Cardiac fibroblast (primary cell): ENCODE measurements at regions not wholly inside any gene's neighbourhood (a gene's known extent, or its start where the extent isn't known, plus 50 kb on each side); places are given as distances from the start of the nearest gene placed in this dataset.

Experiments
- DNase-seq, 2 donors: peaks; one replicate each; pipeline versions ENCODE4 v3.0.0 to v3.0.0-alpha.2; 2010; ENCODE audit warnings: low read depth in 2 of 2
- H3K4me3 ChIP-seq, 2 donors: replicated peaks in 1 of 2; 1 replicate in 1 of 2; 2 replicates in 1 of 2; pipeline ENCODE4 v1.5.1; 2011; ENCODE audit warnings: low read depth in 2 of 2, low read length in 2 of 2, mild to moderate bottlenecking in 2 of 2, moderate library complexity in 1 of 2
- CTCF ChIP-seq: IDR thresholded peaks from one replicate; pipeline ENCODE4 v1.5.1; 2011; ENCODE audit warnings: low read depth, mild to moderate bottlenecking, low read length, inconsistent platforms

GRCh38 chr2:222797871-222798270 lies 63.0 kb upstream of the ACSL3 start:
- no peak overlapping the region for H3K4me3 ChIP-seq
- no peak for DNase-seq
- TF ChIP-seq CTCF = no peak

- H3K4me3 ChIP-seq = no peak overlapping the region
- TF ChIP-seq CTCF = no peak
Observed at GRCh38 chr2:222798528-222798927, 62.3 kb upstream of the ACSL3 start.

GRCh38 chr2:222799262-222799918 lies 61.4 kb upstream of the ACSL3 start:
- no peak for TF ChIP-seq CTCF

More at GRCh38 chr2:222798528-222798927, 62.3 kb upstream of the ACSL3 start:
- DNase-seq = no peak

GRCh38 chr2:222802514-222803196 lies 58.2 kb upstream of the ACSL3 start:
- H3K4me3 ChIP-seq = no peak overlapping the region
- DNase-seq = no peak
- no peak for TF ChIP-seq CTCF

More at GRCh38 chr2:222799262-222799918, 61.4 kb upstream of the ACSL3 start:
- no peak for DNase-seq
- H3K4me3 ChIP-seq = no peak overlapping the region

GRCh38 chr2:222804351-222804750 lies 56.5 kb upstream of the ACSL3 start:
- DNase-seq = no peak
- no peak for TF ChIP-seq CTCF
- no peak overlapping the region for H3K4me3 ChIP-seq

GRCh38 chr2:222805591-222806304 lies 55.1 kb upstream of the ACSL3 start:
- no peak overlapping the region for H3K4me3 ChIP-seq
- TF ChIP-seq CTCF = no peak
- DNase-seq = peak; percentile 9 to 54
